ENCODE measurements at regions not wholly inside any gene's neighbourhood (a gene's known extent, or its start where the extent isn't known, plus 50 kb on each side); places are given as distances from the start of the nearest gene placed in this dataset.
"Not testable (repeated sequence)": the region's sequence is repeated elsewhere in the genome, so short reads cannot be mapped to it uniquely, and the experiment has no call there.

GRCh38 chr9:104362912-104363472 lies 141.1 kb upstream of the OR13F1 start:
- WGBS, 2 donors: 96 to 100% methylated on average over 1 to 17 of the region's 28 CpGs
- no peak for DNase-seq
- no peaks in the 10 kb centered on the region for H3K36me3 ChIP-seq (ENCODE audit: low read depth, missing control alignments)
- TF ChIP-seq CTCF (IDR thresholded peaks at IDR 0.05) (no peak), POLR2A (IDR thresholded peaks at IDR 0.05) (no peak)
- intact Hi-C loops (cut with DNase I; ENCODE audit: low total_unique reads): no loop called here
- H3K4me3 ChIP-seq: no peak overlapping the region
- H3K27ac ChIP-seq: no peak overlapping the region
- H3K27me3 ChIP-seq: no peaks in the 10 kb centered on the region
- no peaks in the 10 kb centered on the region for H3K4me1 ChIP-seq
- H3K9me3 ChIP-seq: no peaks in the 10 kb centered on the region

GRCh38 chr9:104367507-104367906 lies 136.6 kb upstream of the OR13F1 start:
- H3K36me3 ChIP-seq (ENCODE audit: low read depth, missing control alignments): no peaks in the 10 kb centered on the region
- no peak overlapping the region for H3K27ac ChIP-seq
- no peak overlapping the region for H3K4me3 ChIP-seq
- no peaks in the 10 kb centered on the region for H3K9me3 ChIP-seq
- TF ChIP-seq POLR2A (IDR thresholded peaks at IDR 0.05) (no peak), CTCF (IDR thresholded peaks at IDR 0.05) (no peak)
- no peaks in the 10 kb centered on the region for H3K27me3 ChIP-seq
- DNase-seq: no peak
- H3K4me1 ChIP-seq: no peaks in the 10 kb centered on the region
- intact Hi-C loops (cut with DNase I; ENCODE audit: low total_unique reads): no loop called here

- intact Hi-C loops (cut with DNase I; ENCODE audit: low total_unique reads); H3K4me3 ChIP-seq; H3K36me3 ChIP-seq (ENCODE audit: low read depth, missing control alignments); H3K9me3 ChIP-seq; DNase-seq; H3K27me3 ChIP-seq; H3K27ac ChIP-seq; H3K4me1 ChIP-seq: not testable (repeated sequence)
- 93 to 96% methylated on average over 3 of the region's 3 CpGs for WGBS, 2 donors
Observed at GRCh38 chr9:104368318-104368717, 135.7 kb upstream of the OR13F1 start.

GRCh38 chr9:104374711-104375110 lies 129.4 kb upstream of the OR13F1 start:
- Histone ChIP-seq H3K27ac (no peak overlapping the region), H3K4me3 (no peak overlapping the region), H3K4me1 (no peaks in the 10 kb centered on the region), H3K36me3 (ENCODE audit: low read depth, missing control alignments) (no peaks in the 10 kb centered on the region), H3K9me3 (no peaks in the 10 kb centered on the region), H3K27me3 (no peaks in the 10 kb centered on the region)
- no peak for DNase-seq
- WGBS, 2 donors: 76 to 82% methylated on average over 3 of the region's 3 CpGs
- intact Hi-C loops (cut with DNase I; ENCODE audit: low total_unique reads): no loop called here
- TF ChIP-seq CTCF (IDR thresholded peaks at IDR 0.05) (no peak), POLR2A (IDR thresholded peaks at IDR 0.05) (no peak)

GRCh38 chr9:104386013-104386412 lies 118.0 kb upstream of the OR13F1 start:
- intact Hi-C loops (cut with DNase I; ENCODE audit: low total_unique reads): no loop called here
- no peak overlapping the region for H3K27ac ChIP-seq
- no peaks in the 10 kb centered on the region for H3K27me3 ChIP-seq
- 58 to 72% methylated on average over 2 of the region's 2 CpGs for WGBS, 2 donors
- H3K4me3 ChIP-seq: no peak overlapping the region
- no peaks in the 10 kb centered on the region for H3K4me1 ChIP-seq
- no peaks in the 10 kb centered on the region for H3K9me3 ChIP-seq
- no peak for DNase-seq
- no peak for TF ChIP-seq POLR2A (IDR thresholded peaks at IDR 0.05)
- no peak for TF ChIP-seq CTCF (IDR thresholded peaks at IDR 0.05)
- no peaks in the 10 kb centered on the region for H3K36me3 ChIP-seq (ENCODE audit: low read depth, missing control alignments)

Measured in testis (tissue), 2 donors.